NK-92 (cell line): ENCODE measurements at regions not wholly inside any gene's neighbourhood (a gene's known extent, or its start where the extent isn't known, plus 50 kb on each side); places are given as distances from the start of the nearest gene placed in this dataset.

Source experiments
- DNase-seq: peaks from one replicate; lab custom pipeline; 2025; ENCODE audit not compliant: unreplicated experiment; lab: John Stamatoyannopoulos, UW

DNA sequence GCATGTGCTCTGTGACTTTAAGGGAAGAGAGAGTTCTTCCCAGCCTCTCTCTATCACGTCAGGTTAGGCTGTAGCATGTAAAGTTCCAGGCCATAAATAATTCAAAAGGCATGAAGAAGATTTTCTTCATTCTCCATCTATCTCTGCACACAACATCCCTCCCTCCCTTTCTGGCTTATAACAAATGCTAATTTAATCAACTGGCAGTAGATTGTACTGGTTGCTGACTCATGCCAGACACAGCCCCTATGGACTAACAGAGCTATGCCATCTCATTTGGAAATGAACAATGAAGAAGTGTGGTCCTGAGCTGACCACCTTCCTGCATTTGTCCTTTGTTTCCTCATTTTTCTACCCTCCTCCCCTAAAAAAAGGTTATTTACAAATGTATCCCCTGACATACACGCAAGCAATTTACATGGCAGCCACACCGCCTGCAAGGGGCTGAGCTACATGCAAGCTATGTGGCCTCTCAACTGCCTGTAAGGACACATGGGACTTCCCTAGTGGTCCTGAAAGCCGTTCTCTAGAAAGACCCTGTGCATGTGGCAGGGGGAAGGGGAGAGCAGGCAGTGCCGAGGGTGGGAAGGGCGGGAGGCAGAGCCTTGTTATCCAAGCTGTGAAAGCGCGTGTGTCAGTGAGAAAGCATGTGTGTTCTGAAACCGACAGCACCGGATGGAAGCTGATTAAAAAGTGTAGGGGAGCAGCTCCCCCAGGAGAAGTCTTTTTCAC lies 90.9 kb upstream of the KLF7 start:
- DNase-seq: no peak

DNA sequence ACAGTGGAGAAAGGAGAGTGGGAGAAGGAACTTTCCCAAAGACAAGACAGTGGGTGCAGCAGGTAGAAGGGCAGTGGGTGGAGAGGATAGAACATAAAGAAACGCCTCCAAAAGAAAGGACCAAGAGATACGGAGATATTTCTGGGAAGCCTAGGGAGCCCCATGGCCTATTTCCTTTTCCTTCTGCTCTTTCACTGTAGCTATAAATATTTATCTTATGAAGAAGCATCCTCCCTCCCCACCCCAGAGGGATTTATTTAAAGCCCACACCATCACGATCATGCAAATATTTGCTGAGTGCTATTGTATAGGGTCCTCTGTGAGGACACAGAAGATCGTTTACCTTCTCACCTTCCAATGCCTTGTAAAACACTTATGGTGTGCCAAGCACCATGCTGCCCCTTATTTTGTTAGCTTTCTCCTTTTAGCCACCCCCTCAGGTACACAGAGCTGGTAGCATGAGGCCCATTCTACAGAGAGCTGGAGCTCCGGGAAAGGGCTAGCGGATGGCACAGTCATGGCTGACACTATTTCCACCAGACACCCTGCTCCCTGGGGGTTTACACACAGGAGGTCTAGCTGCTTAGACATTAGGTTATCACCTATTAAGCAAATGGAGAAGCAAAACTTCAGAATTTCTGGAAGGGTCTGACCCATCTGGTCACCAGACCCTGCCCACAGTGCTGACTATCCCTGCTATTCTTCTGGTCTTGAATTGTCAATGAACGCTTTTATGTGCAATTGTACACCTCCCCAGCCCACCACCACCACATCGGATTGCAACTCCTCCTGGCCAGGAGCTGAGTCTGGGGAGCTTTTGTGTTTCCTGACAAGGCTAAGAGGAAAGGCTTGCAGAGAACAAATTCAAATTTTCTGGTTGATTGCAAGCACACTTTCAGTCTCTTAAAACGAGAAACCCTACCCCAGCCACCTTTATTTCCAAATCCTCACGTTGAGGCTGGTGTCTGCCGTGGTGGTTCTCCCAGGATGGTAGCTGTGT lies 91.8 kb upstream of the KLF7 start:
- DNase-seq: no peak

DNA sequence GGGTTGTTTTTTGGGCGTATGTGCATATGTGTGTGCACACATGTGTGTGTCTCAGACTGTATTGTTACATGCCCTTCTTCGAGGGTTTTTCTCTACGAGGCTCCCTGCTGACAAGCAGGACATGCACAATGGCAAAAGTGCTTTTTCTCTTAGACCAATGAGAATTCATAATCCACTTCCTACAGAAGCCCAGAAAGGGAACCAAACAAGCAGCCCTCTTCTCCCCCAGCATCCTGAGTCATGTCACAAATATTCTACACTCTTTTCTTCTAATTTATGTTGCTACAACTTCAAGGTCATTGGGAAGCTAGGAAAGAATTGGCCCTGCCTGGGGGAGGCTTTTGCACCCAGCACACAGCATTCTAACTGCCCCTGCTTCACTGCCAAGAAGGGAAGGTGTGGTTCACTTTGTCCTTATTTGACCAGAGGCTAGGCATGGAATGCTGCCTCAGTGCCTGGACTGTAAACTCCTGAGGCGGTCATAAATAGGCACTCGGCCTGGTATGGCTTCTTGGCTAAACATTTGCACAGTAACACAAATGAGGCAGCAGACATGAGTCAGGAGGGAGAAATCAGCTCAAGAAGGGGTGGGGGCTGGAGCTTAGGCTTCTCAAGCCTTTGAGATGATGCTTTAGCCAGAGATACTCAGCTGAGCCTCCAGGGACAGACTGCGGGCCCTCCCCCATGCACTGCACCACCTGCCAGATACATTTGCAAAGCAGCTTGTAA lies 92.7 kb upstream of the KLF7 start:
- no peak for DNase-seq

DNA sequence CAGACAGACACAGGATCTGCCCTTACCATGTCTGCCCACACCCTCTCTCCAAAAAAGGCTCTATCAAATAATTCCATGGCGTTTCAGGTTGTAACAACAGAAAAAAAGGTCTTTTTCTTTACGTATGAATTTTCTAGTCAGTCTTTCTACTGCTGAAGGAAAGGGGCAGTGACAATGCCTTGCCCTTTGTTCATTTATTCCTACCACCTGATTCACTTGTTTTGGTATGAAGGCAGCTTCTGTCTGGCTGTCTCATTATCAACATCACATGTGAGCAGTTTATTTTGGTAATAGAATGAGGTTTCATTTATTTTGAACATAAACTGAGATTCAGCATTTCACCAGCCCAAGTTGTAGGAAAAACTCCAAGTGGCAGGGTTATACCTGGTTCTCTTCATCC lies 94.3 kb upstream of the KLF7 start:
- no peak for DNase-seq

DNA sequence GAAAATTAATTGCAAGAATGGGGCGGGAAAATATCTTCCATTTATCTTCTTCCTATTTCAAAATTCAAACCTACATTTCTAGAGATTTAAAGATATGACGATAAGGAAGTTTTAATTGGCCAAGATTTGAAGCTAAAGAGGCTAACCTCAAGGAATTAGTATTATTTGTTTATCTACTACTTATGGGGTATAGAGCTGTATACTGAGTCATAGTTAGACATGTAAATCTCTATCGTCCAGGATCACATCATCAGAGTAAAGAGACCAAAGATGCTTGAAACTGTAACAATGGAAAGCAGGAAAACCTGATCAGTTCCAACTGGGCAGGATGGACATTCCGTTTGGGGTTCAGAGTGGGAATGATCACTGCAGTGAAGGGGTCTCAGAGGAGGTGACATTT lies 95.2 kb upstream of the KLF7 start:
- DNase-seq: no peak

DNA sequence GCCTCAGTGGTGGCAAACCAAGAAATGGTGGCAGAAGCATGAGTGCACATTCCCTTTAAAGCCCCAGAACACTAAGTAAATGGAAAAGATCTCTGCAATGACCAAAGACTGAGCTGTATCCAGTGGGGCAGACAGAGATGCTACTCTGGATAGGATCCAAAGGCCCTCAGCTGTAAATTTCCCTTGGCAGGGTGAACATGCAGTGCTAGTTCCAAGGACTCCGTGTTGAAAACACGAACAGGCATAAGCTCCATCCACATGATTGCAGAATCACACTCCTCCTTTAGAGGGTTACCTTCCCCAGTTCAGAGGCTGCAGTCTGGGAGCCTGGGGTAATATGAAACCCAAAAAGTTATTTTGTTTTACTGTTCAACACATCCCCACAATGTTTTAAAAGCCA lies 98.6 kb upstream of the KLF7 start:
- DNase-seq: no peak

DNA sequence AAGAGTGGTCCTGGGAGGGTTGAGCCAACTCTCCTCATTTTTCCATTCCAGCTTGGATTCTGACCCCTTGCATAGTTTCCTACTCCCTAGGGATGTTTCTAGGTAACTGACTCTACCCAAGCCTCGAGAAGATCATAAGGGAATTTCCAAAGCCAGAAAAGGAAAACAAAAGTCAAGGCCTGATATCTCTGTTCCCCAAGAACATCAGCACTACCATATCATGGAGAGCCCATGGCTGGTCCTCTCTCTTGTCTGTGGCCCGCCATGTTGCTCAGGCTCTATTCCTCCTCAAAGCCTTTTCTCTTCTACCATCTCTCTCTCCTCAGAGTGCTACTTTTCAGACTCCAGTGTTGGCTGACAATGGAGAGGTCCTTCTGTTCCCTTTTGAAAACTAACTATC lies 99.6 kb upstream of the KLF7 start:
- no peak for DNase-seq

DNA sequence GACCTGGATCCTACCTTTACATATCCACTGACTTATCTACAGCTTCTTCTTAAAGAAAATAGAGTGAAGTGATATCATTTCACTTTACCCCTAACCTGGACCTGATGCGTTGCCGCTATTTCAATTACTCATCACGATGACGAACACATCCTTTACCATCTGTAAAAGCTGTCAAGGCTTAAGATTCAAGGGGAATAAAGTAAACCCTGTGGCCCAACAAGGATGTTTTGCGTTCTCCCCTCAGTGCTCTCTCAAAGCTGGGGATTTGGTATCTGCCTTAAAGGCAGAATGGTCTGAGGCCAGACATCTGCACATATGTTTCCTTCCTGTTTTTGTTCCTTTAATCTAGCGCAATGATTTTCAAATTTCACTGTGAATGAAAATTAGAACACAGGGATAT lies 100.1 kb upstream of the KLF7 start:
- DNase-seq: no peak

DNA sequence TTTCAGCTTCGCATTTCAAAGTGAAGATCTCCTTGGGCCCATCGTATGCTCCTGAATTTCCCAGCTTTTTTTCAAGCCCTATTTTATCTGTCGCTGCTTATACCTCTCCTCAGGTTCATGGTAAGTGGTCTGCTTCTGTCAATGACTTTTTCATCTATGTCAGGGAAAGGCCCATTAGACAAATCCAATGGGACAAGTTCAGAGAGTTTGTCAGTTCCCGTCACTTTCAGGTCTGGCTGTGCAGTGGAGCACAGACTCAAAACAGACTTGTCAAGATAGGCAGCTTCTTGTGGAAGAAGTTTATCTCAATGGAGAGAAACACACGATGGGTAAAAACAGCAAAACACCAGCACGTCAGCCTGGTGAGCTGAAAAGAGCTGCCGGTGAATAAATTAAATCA lies 100.9 kb upstream of the KLF7 start:
- no peak for DNase-seq

DNA sequence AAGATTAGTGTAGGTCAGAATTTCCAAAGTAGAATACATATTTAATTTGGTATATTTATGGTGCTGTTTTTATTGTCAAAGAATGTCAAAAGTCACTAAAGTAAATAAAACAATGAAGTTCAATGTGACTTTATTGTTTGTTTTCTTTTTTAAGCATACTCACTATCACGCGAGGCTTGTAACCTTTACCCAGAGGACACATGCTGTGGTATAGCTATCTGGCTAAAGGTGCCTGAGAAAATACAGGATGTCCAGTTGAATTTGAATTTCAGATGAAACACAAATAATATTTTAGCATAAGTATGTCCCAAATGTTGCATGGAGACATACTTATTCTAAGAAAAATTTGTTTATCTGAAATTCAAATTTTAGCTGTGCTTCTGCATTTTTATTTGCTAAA lies 103.3 kb upstream of the KLF7 start:
- DNase-seq: no peak

DNA sequence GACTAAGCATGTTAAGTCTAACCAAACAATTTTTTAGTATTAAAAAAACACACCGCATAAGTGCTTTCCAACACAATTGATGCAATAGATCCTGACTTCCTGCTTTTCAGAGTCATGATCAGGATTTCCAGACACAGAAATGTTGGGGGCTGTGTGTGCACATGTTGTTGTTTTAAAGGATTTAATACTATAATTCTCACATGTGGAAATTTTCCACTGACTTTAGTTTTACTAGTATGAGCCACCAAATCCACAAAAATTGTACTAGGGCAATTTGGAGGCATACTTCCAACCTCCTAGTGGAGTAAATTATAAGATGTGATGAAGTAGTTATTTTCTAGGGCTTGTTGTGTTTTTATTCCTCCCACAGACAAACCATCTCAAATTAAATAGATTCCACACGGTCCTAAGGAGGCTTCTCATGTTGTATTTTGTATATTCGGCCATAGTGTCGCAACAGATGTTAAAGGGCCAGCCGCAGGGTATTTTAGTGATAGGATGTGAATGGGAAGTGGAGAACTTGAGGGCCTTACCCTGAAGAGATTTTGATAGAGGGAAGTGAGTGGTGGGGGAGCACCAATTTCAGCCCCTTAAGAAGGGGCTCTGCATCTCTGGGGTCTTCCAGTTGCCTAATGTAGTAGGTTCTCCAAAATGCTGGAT lies 108.9 kb upstream of the KLF7 start:
- no peak for DNase-seq

DNA sequence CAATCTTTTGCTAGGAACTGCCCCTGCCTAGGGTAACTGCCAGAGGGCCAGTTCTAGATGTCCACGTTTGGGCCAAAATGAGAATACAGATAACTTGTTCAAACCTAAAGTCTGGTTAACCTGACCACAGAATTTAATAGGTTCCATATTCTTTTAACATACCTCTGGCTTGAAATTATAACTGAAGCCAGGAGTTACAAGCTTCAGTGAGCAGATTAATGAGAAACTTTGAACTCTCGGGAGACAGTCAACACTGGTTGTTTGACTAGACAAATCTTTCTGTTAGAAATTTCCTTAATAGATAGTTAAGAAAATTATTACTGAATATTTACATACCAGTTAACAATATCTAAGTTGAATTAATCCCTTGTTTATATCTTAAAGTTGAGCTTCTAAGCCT lies 110.0 kb upstream of the KLF7 start:
- DNase-seq: no peak

DNA sequence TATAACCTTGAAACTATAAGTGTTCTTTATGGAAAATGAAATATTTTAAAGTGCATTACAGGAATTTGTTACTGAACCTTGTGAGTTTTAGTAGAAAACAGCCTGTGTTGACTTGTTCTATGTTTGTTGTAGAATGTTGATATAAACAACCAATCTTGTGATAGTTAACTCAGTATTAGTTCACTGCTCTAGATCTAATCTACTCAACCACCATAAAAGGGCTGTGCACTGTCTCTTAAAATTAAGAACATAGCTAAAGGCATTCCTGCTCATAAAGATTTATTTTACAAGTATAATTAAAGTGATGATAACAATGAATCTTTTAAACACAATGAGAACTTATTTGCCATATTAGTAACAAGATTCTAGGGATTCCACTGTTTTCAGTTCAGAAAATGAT lies 110.5 kb upstream of the KLF7 start:
- DNase-seq: no peak

DNA sequence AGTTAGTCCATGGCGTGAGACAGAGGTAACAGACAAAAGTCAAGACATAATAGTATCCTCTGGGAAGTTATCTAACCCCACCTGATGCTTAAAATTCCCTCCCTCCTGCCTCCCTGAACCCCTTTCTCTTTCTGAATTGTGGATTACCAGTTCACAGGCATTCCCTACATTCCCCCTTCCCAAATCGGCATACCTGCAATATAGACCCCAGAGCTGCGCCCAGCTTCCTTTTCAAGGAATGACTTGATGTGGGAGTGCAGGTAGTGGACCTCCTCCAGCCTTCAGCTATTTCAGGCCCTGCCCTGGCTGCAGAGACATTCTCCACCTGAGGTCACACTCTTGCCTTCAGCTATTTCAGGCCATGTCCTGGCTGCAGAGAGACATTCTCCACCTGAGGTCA lies 111.1 kb upstream of the KLF7 start:
- no peak for DNase-seq

DNA sequence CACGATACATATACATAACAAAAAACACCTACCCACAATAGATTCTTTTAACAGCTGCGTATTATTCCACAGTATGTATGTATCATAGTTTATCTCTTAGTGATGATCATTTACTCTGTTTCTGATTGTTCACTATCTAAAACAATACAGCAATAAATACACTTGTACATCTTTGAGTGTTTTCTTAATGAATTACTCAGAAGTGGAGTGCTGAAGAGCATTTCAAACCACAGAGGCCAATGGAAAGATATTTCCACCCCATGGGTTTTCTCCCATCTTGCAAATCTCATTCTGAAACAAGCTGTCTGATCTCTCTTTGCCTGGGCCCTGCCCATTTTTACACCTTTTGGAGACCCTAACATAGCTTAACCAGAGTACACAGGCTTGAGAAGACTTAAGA lies 113.8 kb upstream of the KLF7 start:
- DNase-seq: no peak

DNA sequence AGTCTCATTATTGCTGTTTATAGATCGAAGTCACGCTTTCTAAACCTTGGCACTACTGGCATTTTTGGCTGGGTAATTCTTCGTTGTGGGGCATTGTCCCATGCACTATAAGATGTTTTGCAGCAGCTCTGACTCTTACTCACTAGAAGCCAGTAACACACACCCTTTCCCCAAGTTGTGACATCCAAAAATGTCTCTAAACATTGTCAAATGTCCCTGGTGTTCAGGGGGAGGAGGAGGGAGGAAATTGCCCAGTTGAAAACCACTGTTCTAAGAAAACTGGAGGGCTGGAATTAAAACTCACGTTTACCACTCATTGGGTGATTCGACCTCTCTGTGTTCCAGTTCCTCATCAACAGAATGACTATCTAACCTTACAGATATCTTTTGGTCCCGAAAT lies 115.7 kb upstream of the KLF7 start:
- DNase-seq: no peak

DNA sequence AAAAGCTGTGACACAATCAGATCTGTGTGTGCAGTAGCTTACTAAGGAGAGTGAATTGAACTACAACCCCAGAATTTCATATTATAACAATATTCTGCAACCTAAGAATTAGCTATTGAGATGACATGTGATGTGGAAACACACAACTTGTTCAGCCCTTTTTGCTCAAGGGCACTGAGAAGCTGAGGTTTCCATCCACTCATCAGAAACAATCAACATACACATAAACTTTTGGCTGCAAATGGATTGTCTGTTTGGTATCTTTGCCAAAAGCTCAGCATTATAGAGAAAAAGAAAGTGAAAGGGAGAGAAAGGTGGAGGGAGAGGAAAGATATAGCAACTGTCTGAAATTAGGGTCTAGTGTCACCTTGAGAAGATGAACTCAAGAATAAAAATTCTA lies 117.2 kb upstream of the KLF7 start:
- no peak for DNase-seq

DNA sequence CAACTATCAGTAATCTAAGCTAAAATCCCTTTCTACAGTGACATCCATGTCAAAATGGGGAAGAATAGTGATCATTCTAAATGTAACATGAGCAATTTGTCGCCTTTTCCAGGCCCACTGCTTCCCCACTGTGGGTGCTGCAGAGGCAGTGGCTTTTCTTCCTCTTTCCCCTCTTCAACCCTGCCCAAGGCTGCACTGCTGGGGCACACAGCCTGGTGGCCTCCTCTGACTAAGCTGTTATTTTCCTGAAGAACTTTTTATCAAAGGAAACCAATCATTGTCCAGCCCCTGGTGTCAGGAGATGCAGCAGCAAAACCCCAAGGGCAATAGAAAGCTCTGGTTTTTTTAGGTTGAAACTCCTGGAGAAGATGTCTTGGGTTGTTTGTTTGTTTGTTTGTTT lies 117.6 kb upstream of the KLF7 start:
- DNase-seq: no peak

DNA sequence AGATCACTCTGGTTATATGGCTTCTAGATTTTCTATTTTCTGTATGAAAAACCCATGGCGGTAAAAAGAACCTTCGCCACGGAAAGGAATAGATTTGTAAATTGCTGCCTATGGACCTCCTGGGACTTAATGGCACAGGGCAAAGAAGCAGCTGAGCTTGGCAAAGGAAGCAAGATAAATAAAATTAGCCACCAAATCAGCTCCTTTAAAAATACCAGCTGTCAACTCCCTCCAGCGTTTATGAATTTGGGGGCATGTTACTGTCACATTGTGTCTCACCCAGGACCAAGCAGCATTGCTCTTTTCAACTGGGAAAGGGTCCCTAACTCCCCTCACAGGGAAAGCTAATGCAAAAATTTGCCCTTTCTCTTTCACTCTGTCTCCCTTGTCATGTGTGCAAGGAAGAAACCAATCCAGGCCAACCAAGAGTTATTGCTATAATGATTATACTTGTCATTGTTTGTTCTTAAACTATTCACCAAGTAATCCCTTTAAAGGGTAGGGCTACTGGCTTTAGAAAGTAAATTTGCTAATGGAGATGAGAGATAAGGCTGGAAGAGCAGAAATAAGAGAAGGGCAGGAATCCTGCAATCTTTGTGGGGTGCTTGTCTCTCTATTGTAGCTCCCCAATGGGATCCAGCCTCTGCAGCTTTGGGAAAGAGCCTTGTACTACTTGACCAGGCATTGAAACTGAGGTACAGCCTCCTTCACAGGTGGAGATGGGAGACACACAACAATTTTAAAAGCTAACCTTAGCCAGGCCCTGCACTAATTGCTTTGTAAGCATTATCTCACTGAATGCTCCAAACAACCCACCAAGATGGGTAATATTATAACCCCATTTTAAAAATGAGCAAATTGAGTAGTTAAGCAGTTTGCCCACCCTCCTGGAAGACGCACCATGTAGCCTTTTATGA lies 119.1 kb upstream of the KLF7 start:
- DNase-seq: no peak

DNA sequence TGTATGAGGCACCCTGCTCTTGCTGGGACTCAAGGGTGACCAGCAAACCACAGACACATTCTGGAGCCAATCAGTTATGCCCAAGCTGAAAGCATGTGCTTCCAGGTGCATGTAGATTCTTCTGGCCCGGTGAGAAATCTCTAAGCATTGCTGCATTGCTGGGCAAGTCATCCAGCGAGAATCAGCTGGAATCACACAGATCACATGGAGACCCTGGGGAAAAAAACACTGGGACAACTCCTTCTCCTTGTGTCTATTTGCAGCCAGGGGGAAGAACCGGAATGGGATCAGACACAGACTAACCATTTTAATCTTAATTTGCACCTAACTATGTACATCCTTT lies 119.7 kb upstream of the KLF7 start:
- DNase-seq: no peak
